ENCODE measurements at regions not wholly inside any gene's neighbourhood (a gene's known extent, or its start where the extent isn't known, plus 50 kb on each side); places are given as distances from the start of the nearest gene placed in this dataset.

DNA sequence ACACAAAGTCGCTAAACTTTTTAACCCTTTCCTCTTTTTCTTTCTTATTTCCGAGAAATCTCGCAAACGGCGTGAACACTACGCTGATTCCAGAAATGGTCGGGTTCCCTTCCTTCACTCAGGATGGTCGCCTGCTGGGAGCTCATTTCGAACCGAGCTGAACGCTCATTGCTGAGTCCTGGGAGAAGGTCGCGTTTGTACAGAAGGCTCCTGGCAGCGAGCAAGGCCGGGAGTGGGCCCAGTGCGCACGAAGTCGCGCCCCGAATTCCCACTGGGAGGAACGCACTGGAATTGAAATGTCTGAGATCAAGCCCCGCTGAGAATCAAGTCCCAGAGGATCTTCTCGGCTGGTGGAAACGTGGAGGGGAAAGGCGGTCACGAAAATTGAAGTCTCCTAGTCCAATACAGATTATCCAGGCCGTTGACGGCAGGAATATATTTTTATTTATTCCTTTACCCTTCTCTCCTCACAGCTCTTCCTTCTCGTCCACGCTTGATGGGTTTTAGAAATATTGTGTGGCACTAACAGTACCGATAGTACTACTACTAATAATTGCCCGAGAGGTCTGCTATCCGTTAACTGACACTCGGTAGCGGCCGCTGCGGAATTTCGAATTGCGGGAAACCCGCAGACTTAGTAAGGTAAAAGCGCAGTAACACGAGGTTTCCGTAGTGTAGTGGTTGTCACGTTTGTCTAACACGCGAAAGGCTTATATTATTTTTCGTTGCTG is 207.2 kb upstream of the ZNF184 start:
- intact Hi-C loops (cut with micrococcal nuclease), result loop anchor here (10.0 kb wide), 2 partner anchors 205 to 365 kb away; partner anchors contain the start of genes POM121L2 and ZNF184
- no peak overlapping the region for H2AFZ ChIP-seq (ENCODE audit: low read length)

DNA sequence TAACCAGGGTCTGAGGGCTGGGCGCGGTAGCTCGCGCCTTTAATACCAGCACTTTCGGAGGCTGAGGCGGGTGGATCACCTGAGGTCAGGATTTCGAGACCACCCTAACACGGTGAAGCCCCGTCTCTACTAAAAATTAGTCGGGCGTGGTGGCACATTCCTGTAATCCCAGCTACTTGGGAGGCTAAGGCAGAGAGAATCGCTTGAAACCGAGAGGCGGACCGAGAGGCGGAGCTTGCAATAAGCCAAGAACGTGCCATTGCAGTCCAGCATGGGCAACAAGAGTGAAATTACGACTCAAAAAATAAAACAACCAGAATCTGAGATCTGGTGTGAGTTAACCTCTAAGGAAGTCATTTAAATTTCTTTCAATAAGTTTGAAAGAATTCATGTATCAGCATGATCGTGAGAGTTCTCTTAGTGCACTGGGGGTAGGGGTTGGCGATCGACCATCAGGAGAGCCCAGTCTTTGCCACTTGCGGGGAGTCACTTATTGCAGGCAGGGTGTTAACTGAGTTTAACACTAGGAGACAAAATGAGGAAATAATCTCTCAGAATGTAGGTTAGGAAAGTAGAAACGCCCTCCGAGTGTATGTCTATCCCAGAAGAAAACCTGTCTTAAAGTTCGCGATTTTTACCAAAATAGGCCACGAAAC is 206.5 kb upstream of the ZNF184 start:
- no peak for TF ChIP-seq EZH2 (IDR thresholded peaks at IDR 0.05; ENCODE audit: low read length, unreplicated experiment)
- TF ChIP-seq, protein P1, sequence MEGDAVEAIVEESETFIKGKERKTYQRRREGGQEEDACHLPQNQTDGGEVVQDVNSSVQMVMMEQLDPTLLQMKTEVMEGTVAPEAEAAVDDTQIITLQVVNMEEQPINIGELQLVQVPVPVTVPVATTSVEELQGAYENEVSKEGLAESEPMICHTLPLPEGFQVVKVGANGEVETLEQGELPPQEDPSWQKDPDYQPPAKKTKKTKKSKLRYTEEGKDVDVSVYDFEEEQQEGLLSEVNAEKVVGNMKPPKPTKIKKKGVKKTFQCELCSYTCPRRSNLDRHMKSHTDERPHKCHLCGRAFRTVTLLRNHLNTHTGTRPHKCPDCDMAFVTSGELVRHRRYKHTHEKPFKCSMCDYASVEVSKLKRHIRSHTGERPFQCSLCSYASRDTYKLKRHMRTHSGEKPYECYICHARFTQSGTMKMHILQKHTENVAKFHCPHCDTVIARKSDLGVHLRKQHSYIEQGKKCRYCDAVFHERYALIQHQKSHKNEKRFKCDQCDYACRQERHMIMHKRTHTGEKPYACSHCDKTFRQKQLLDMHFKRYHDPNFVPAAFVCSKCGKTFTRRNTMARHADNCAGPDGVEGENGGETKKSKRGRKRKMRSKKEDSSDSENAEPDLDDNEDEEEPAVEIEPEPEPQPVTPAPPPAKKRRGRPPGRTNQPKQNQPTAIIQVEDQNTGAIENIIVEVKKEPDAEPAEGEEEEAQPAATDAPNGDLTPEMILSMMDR (conservative IDR thresholded peaks at IDR 0.05; ENCODE audit: low read depth, low read length), result no peak
- TF ChIP-seq EZH2phosphoT487 (IDR thresholded peaks at IDR 0.05; ENCODE audit: borderline replicate concordance, low read length), result no peak
- no peaks in the 10 kb centered on the region for H3K79me2 ChIP-seq (ENCODE audit: low read length)
- no peaks in the 10 kb centered on the region for H3K36me3 ChIP-seq (ENCODE audit: low read depth, low read length)
- no peak for DNase-seq
- no peak overlapping the region for H2AFZ ChIP-seq (ENCODE audit: low read length)
- no peaks in the 10 kb centered on the region for H4K20me1 ChIP-seq (ENCODE audit: low read length)
- no peaks in the 10 kb centered on the region for H3K9me3 ChIP-seq (ENCODE audit: low read length)
- H3K27me3 ChIP-seq (ENCODE audit: low read length), result no peaks in the 10 kb centered on the region
- ChIA-PET POLR2A (ENCODE audit: unreplicated experiment) (no interaction called here), CTCF (no interaction called here)
- no TSS peak for BruUV-seq (replicated peaks)
- no peak overlapping the region for H3K4me3 ChIP-seq (ENCODE audit: low read length)
- no peaks in the 10 kb centered on the region for H3K9me2 ChIP-seq (replicated peaks; ENCODE audit: low read length)
- no peaks in the 10 kb centered on the region for H3F3A ChIP-seq (ENCODE audit: low read length, unreplicated experiment)
- H3K4me2 ChIP-seq (ENCODE audit: low read length), result no peak overlapping the region
- intact Hi-C loops (cut with micrococcal nuclease), result no loop called here
- H3K27ac ChIP-seq (ENCODE audit: low read length), result no peak overlapping the region
- H3K9ac ChIP-seq (ENCODE audit: low read length), result no peak overlapping the region
- no peaks in the 10 kb centered on the region for H3K4me1 ChIP-seq (ENCODE audit: insufficient read depth, low read length)
- ATAC-seq, result no peak

More for the DNA sequence above, 207.2 kb upstream of the ZNF184 start:
- no peak overlapping the region for H3K4me3 ChIP-seq (ENCODE audit: low read length)
- no peak overlapping the region for H3K4me2 ChIP-seq (ENCODE audit: low read length)
- DNase-seq (no peak), ATAC-seq (no peak)
- H3K9me2 ChIP-seq (replicated peaks; ENCODE audit: low read length), result no peaks in the 10 kb centered on the region
- no peak for TF ChIP-seq EZH2 (IDR thresholded peaks at IDR 0.05; ENCODE audit: low read length, unreplicated experiment)
- TF ChIP-seq, protein P1 (conservative IDR thresholded peaks at IDR 0.05; ENCODE audit: low read depth, low read length), result no peak
- no peak for TF ChIP-seq EZH2phosphoT487 (IDR thresholded peaks at IDR 0.05; ENCODE audit: borderline replicate concordance, low read length)
- no peaks in the 10 kb centered on the region for H3F3A ChIP-seq (ENCODE audit: low read length, unreplicated experiment)
- ChIA-PET CTCF (no interaction called here), POLR2A (ENCODE audit: unreplicated experiment) (no interaction called here)
- no peaks in the 10 kb centered on the region for H3K36me3 ChIP-seq (ENCODE audit: low read depth, low read length)
- H3K4me1 ChIP-seq (ENCODE audit: insufficient read depth, low read length), result no peaks in the 10 kb centered on the region
- H3K9ac ChIP-seq (ENCODE audit: low read length), result no peak overlapping the region
- no peaks in the 10 kb centered on the region for H3K79me2 ChIP-seq (ENCODE audit: low read length)
- no peak overlapping the region for H3K27ac ChIP-seq (ENCODE audit: low read length)
- BruUV-seq (replicated peaks), result no TSS peak
- H3K27me3 ChIP-seq (ENCODE audit: low read length), result no peaks in the 10 kb centered on the region
- H3K9me3 ChIP-seq (ENCODE audit: low read length), result no peaks in the 10 kb centered on the region
- no peaks in the 10 kb centered on the region for H4K20me1 ChIP-seq (ENCODE audit: low read length)

DNA sequence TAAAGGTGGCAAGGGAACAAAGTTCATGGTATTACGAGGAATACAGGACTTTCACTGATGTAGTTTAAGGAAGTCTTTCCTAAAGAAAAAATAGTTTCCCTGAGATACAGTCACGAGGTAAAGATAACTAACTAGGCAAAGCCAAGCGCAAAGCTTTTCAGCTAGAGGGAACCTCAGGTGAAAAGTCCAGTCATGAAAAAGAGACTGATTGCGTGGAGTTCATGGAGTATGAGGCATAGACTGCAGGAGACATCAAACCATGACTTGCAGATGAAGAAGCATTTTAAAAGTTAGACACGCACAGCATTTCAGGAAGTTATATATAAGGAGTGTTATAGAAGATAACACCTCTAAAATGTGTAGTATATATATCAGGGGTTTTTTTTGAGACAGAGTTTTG is 205.6 kb upstream of the ZNF184 start:
- Histone ChIP-seq H3K4me3 (ENCODE audit: low read length) (no peak overlapping the region), H3K27ac (ENCODE audit: low read length) (no peak overlapping the region), H3K9ac (ENCODE audit: low read length) (no peak overlapping the region), H3F3A (ENCODE audit: low read length, unreplicated experiment) (no peaks in the 10 kb centered on the region), H3K9me2 (replicated peaks; ENCODE audit: low read length) (no peaks in the 10 kb centered on the region), H3K27me3 (ENCODE audit: low read length) (no peaks in the 10 kb centered on the region), H2AFZ (ENCODE audit: low read length) (no peak overlapping the region), H4K20me1 (ENCODE audit: low read length) (no peaks in the 10 kb centered on the region), H3K4me2 (ENCODE audit: low read length) (no peak overlapping the region), H3K9me3 (ENCODE audit: low read length) (no peaks in the 10 kb centered on the region), H3K36me3 (ENCODE audit: low read depth, low read length) (no peaks in the 10 kb centered on the region), H3K79me2 (ENCODE audit: low read length) (no peaks in the 10 kb centered on the region), H3K4me1 (ENCODE audit: insufficient read depth, low read length) (no peaks in the 10 kb centered on the region)
- ChIA-PET POLR2A (ENCODE audit: unreplicated experiment) (no interaction called here), CTCF (no interaction called here)
- no TSS peak for BruUV-seq (replicated peaks)
- intact Hi-C loops (cut with micrococcal nuclease), result no loop called here
- DNase-seq, result no peak
- ATAC-seq, result no peak
- TF ChIP-seq EZH2 (IDR thresholded peaks at IDR 0.05; ENCODE audit: low read length, unreplicated experiment) (no peak), EZH2phosphoT487 (IDR thresholded peaks at IDR 0.05; ENCODE audit: borderline replicate concordance, low read length) (no peak)
- TF ChIP-seq, protein P1 (conservative IDR thresholded peaks at IDR 0.05; ENCODE audit: low read depth, low read length), result no peak

Data from PC-3 (cell line).